Nephron (organoid): ENCODE measurements at regions not wholly inside any gene's neighbourhood (a gene's known extent, or its start where the extent isn't known, plus 50 kb on each side); places are given as distances from the start of the nearest gene placed in this dataset.

ENCODE experiments used
- H3K27ac Mint-ChIP-seq, 3 experiments: 2 replicates each; pipeline ENCODE4 v1.8.0; 2020; ENCODE audit warnings: mixed read lengths in 3 of 3, mild to moderate bottlenecking in 2 of 3, moderate library complexity in 1 of 3
- H3K27me3 Mint-ChIP-seq: 2 replicates; pipeline ENCODE4 v1.8.0; 2021; ENCODE audit warnings: low read depth, mild to moderate bottlenecking, moderate library complexity, mixed read lengths
- H3K36me3 Mint-ChIP-seq: 2 replicates; pipeline ENCODE4 v1.8.0; 2020; ENCODE audit warnings: low read depth, mixed read lengths
- H3K4me1 Mint-ChIP-seq: 2 replicates; pipeline ENCODE4 v1.8.0; 2020; ENCODE audit warnings: mixed read lengths
- H3K4me3 Mint-ChIP-seq, 3 experiments: 2 replicates each; pipeline ENCODE4 v1.8.0; 2020; ENCODE audit warnings: mild to moderate bottlenecking in 3 of 3, mixed read lengths in 3 of 3, moderate library complexity in 2 of 3
- H3K9me3 Mint-ChIP-seq: 2 replicates; pipeline ENCODE4 v1.8.0; 2020; ENCODE audit warnings: mixed read lengths
- TF ChIP-seq, protein P1 (sequence below), 3 experiments: fragments of 200-600 bp; sonication (generic); IDR thresholded peaks; one replicate each; pipeline ENCODE4 v1.5.0; 2021; ENCODE audit warnings: antibody characterized with exemption in 3 of 3; ENCODE audit not compliant: unreplicated experiment in 3 of 3

DNA sequence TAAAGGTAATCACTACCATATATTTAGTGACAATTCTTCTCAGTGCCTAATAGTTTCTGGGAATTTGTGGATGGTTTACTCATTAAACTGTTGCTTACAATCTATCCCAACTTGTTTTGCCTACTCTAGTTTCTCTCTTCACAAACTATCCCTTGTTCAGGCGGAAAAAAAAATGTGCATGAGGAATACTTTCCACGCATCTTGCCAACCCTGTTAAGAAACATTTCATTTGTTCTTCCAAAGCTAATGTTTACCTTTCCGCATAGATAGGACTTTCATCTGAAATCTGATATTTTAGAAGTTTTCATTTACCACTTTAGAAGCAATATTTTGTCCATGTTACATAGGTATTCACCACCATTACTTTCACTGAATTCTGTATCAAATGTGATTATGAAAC is 191.9 kb downstream of the MDFIC start:
- TF ChIP-seq, protein P1, sequence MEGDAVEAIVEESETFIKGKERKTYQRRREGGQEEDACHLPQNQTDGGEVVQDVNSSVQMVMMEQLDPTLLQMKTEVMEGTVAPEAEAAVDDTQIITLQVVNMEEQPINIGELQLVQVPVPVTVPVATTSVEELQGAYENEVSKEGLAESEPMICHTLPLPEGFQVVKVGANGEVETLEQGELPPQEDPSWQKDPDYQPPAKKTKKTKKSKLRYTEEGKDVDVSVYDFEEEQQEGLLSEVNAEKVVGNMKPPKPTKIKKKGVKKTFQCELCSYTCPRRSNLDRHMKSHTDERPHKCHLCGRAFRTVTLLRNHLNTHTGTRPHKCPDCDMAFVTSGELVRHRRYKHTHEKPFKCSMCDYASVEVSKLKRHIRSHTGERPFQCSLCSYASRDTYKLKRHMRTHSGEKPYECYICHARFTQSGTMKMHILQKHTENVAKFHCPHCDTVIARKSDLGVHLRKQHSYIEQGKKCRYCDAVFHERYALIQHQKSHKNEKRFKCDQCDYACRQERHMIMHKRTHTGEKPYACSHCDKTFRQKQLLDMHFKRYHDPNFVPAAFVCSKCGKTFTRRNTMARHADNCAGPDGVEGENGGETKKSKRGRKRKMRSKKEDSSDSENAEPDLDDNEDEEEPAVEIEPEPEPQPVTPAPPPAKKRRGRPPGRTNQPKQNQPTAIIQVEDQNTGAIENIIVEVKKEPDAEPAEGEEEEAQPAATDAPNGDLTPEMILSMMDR (IDR thresholded peaks at IDR 0.05; ENCODE audit: unreplicated experiment in 3 of 3), result no peak

DNA sequence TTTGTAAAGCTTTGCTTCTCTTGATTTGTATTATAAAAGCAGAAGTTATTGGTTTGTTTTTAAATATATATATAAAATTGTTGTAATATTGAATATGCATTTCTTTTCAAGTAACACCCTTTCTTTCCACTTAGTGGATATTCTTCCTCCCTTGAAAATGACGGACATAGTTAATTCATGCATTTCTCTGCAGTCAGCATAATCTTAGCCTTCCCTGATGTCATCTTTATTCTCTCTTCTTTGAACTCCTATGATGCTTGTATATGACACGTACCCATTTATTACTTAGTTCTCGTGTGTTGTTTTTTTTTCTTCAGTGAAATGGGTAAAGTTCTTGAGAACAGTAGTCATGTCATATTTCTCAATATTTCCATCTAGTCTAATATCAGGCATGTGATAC is 191.2 kb downstream of the MDFIC start:
- Mint-ChIP-seq H3K4me1 (no peaks in the 10 kb centered on the region), H3K4me3 (no peak overlapping the region), H3K9me3 (peaks cover 3% of the 10 kb centered on the region), H3K27me3 (no peaks in the 10 kb centered on the region), H3K36me3 (no peaks in the 10 kb centered on the region), H3K27ac (no peak overlapping the region)
- TF ChIP-seq, protein P1 (IDR thresholded peaks at IDR 0.05; ENCODE audit: unreplicated experiment in 3 of 3), result no peak

More for the DNA sequence above, 191.9 kb downstream of the MDFIC start:
- H3K4me1 Mint-ChIP-seq, result no peaks in the 10 kb centered on the region
- peaks cover 3% of the 10 kb centered on the region for H3K9me3 Mint-ChIP-seq
- H3K36me3 Mint-ChIP-seq, result no peaks in the 10 kb centered on the region
- no peak overlapping the region for H3K4me3 Mint-ChIP-seq
- no peak overlapping the region for H3K27ac Mint-ChIP-seq
- no peaks in the 10 kb centered on the region for H3K27me3 Mint-ChIP-seq

DNA sequence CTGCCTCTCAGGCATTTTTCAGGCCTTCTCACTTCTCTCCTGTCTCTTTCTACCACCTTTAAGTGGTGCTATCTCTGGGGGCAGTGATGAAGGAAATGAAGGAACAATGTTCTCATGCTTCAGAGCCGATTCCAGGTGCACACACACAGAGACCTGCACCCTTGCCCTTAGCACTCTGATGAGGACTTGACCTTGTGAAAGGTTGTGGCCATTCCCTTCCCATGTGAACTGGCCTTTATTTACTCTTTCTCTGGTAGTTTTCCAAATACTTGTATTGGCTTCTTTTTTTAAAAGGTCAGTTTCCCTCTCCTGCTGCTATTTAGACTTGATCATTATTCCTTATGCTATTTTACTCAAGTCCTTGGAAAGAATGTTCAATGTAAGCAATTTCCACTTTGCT is 188.6 kb downstream of the MDFIC start:
- Mint-ChIP-seq H3K4me1 (no peaks in the 10 kb centered on the region), H3K27me3 (no peaks in the 10 kb centered on the region), H3K4me3 (no peak overlapping the region), H3K27ac (no peak overlapping the region), H3K36me3 (no peaks in the 10 kb centered on the region), H3K9me3 (no peaks in the 10 kb centered on the region)
- TF ChIP-seq, protein P1 (IDR thresholded peaks at IDR 0.05; ENCODE audit: unreplicated experiment in 3 of 3), result no peak

DNA sequence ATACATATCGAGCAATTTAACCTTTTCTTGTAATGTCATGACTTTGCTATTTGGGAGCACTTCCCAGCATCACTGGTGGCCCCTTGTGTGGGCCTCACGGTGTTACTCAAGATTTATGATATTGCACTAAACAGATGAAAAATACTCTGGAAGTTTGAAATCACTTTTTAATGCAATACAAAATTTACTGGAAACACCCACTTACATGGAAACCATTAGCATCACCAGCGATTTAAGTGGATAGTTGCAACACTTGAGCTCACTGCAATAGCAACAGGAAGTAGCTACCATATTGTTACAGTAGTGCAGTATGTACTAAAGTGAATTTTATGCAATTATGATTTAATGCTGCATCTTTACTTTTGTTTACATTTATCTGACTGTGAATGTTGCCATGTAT is 184.4 kb downstream of the MDFIC start:
- Mint-ChIP-seq H3K4me1 (no peaks in the 10 kb centered on the region), H3K9me3 (no peaks in the 10 kb centered on the region), H3K4me3 (no peak overlapping the region), H3K27me3 (no peaks in the 10 kb centered on the region), H3K27ac (no peak overlapping the region), H3K36me3 (no peaks in the 10 kb centered on the region)
- TF ChIP-seq, protein P1 (IDR thresholded peaks at IDR 0.05; ENCODE audit: unreplicated experiment in 3 of 3), result no peak

DNA sequence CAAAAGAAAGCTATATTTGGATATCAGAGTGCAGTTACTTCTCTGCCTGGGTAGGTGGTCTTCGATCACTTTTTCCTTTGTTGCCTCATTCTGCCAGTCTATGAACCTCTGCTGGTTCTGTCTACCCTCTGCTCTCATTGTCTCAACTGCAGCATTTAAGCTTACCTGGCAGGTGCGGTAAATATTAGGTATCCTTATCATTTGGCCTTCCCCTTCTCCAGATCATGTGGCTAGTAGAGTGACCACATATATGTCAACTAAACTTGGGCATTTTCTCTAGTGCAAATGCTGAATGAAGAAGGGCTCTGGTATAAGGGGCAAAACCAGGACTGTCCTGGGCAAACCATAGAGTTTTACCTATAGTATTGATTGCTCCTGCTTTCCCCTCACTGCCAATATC is 180.8 kb downstream of the MDFIC start:
- Mint-ChIP-seq H3K27me3 (no peaks in the 10 kb centered on the region), H3K36me3 (no peaks in the 10 kb centered on the region), H3K9me3 (no peaks in the 10 kb centered on the region), H3K4me3 (no peak overlapping the region), H3K4me1 (no peaks in the 10 kb centered on the region), H3K27ac (no peak overlapping the region)
- TF ChIP-seq, protein P1 (IDR thresholded peaks at IDR 0.05; ENCODE audit: unreplicated experiment in 3 of 3), result no peak

DNA sequence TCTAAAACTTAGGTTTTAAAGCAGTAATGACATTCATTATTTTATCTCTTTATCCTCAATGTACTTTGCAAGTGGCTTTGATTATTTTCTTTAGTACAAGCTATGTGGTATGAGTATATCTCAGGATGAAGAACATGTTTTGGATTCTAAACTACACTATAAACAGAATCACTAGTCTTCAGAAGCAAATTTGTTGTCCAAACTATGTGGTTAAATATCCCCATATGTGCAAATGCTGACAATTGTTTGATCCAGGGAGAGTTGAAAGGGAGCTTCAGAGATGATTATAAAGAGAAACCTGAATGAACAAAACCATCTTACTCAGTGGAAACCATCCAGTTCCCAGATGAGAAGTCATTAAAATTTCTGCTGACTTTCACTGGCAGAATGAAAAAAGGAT is 179.3 kb downstream of the MDFIC start:
- Mint-ChIP-seq H3K4me3 (no peak overlapping the region), H3K4me1 (peaks cover 6% of the 10 kb centered on the region), H3K36me3 (no peaks in the 10 kb centered on the region), H3K9me3 (no peaks in the 10 kb centered on the region), H3K27ac (no peak overlapping the region), H3K27me3 (no peaks in the 10 kb centered on the region)
- TF ChIP-seq, protein P1 (IDR thresholded peaks at IDR 0.05; ENCODE audit: unreplicated experiment in 3 of 3), result no peak
